ENCODE measurements at regions not wholly inside any gene's neighbourhood (a gene's known extent, or its start where the extent isn't known, plus 50 kb on each side); places are given as distances from the start of the nearest gene placed in this dataset.
"Not testable (repeated sequence)": the region's sequence is repeated elsewhere in the genome, so short reads cannot be mapped to it uniquely, and the experiment has no call there.

- Histone ChIP-seq H4K20me1 (ENCODE audit: insufficient read depth, low read length) (no peaks in the 10 kb centered on the region), H3K9me3 (ENCODE audit: low read depth, low read length) (peaks cover 3% of the 10 kb centered on the region), H3K4me1 (ENCODE audit: insufficient read depth, low read length) (no peaks in the 10 kb centered on the region), H3K79me2 (ENCODE audit: insufficient read depth, low read length) (no peaks in the 10 kb centered on the region), H3K36me3 (ENCODE audit: insufficient read depth, low read length) (no peaks in the 10 kb centered on the region), H3K27me3 (ENCODE audit: insufficient read depth, low read length) (no peaks in the 10 kb centered on the region), H3K4me3 (ENCODE audit: insufficient read depth, low read length) (no peak overlapping the region), H2AFZ (ENCODE audit: low read length) (no peak overlapping the region), H3K4me2 (ENCODE audit: insufficient read depth, low read length) (no peak overlapping the region), H3K27ac (ENCODE audit: low read depth, low read length) (no peak overlapping the region)
- TF ChIP-seq CTCF (IDR thresholded peaks at IDR 0.05; ENCODE audit: extremely low read depth, low read depth, low read length) = no peak
- no peak for DNase-seq (ENCODE audit: insufficient read length, low spot score, missing footprints)
Observed at GRCh38 chr5:85458319-85458718, 1073.6 kb upstream of the EDIL3 start.

- no peaks in the 10 kb centered on the region for H3K79me2 ChIP-seq (ENCODE audit: insufficient read depth, low read length)
- peaks cover 3% of the 10 kb centered on the region for H3K9me3 ChIP-seq (ENCODE audit: low read depth, low read length)
- no peaks in the 10 kb centered on the region for H3K4me1 ChIP-seq (ENCODE audit: insufficient read depth, low read length)
- no peak overlapping the region for H2AFZ ChIP-seq (ENCODE audit: low read length)
- no peak overlapping the region for H3K4me2 ChIP-seq (ENCODE audit: insufficient read depth, low read length)
- no peak overlapping the region for H3K27ac ChIP-seq (ENCODE audit: low read depth, low read length)
- no peaks in the 10 kb centered on the region for H4K20me1 ChIP-seq (ENCODE audit: insufficient read depth, low read length)
- no peak for TF ChIP-seq CTCF (IDR thresholded peaks at IDR 0.05; ENCODE audit: extremely low read depth, low read depth, low read length)
- H3K4me3 ChIP-seq (ENCODE audit: insufficient read depth, low read length) = no peak overlapping the region
- no peak for DNase-seq (ENCODE audit: insufficient read length, low spot score, missing footprints)
- no peaks in the 10 kb centered on the region for H3K27me3 ChIP-seq (ENCODE audit: insufficient read depth, low read length)
- H3K36me3 ChIP-seq (ENCODE audit: insufficient read depth, low read length) = no peaks in the 10 kb centered on the region
Observed at GRCh38 chr5:85462957-85463356, 1078.3 kb upstream of the EDIL3 start.

- H3K36me3 ChIP-seq (ENCODE audit: insufficient read depth, low read length) = no peaks in the 10 kb centered on the region
- no peak for TF ChIP-seq CTCF (IDR thresholded peaks at IDR 0.05; ENCODE audit: extremely low read depth, low read depth, low read length)
- H3K9me3 ChIP-seq (ENCODE audit: low read depth, low read length) = no peaks in the 10 kb centered on the region
- H3K4me2 ChIP-seq (ENCODE audit: insufficient read depth, low read length) = no peak overlapping the region
- H3K79me2 ChIP-seq (ENCODE audit: insufficient read depth, low read length) = no peaks in the 10 kb centered on the region
- H3K4me3 ChIP-seq (ENCODE audit: insufficient read depth, low read length) = no peak overlapping the region
- no peaks in the 10 kb centered on the region for H3K27me3 ChIP-seq (ENCODE audit: insufficient read depth, low read length)
- H3K27ac ChIP-seq (ENCODE audit: low read depth, low read length) = no peak overlapping the region
- H3K4me1 ChIP-seq (ENCODE audit: insufficient read depth, low read length) = no peaks in the 10 kb centered on the region
- no peak overlapping the region for H2AFZ ChIP-seq (ENCODE audit: low read length)
- no peaks in the 10 kb centered on the region for H4K20me1 ChIP-seq (ENCODE audit: insufficient read depth, low read length)
- DNase-seq (ENCODE audit: insufficient read length, low spot score, missing footprints) = no peak
Observed at GRCh38 chr5:85466423-85466822, 1081.7 kb upstream of the EDIL3 start.

- DNase-seq (ENCODE audit: insufficient read length, low spot score, missing footprints) = no peak
- no peaks in the 10 kb centered on the region for H3K27me3 ChIP-seq (ENCODE audit: insufficient read depth, low read length)
- H3K9me3 ChIP-seq (ENCODE audit: low read depth, low read length) = no peaks in the 10 kb centered on the region
- no peak overlapping the region for H3K4me3 ChIP-seq (ENCODE audit: insufficient read depth, low read length)
- no peak overlapping the region for H2AFZ ChIP-seq (ENCODE audit: low read length)
- H3K27ac ChIP-seq (ENCODE audit: low read depth, low read length) = no peak overlapping the region
- no peaks in the 10 kb centered on the region for H3K36me3 ChIP-seq (ENCODE audit: insufficient read depth, low read length)
- no peaks in the 10 kb centered on the region for H4K20me1 ChIP-seq (ENCODE audit: insufficient read depth, low read length)
- H3K4me1 ChIP-seq (ENCODE audit: insufficient read depth, low read length) = no peaks in the 10 kb centered on the region
- no peak overlapping the region for H3K4me2 ChIP-seq (ENCODE audit: insufficient read depth, low read length)
- no peaks in the 10 kb centered on the region for H3K79me2 ChIP-seq (ENCODE audit: insufficient read depth, low read length)
- no peak for TF ChIP-seq CTCF (IDR thresholded peaks at IDR 0.05; ENCODE audit: extremely low read depth, low read depth, low read length)
Observed at GRCh38 chr5:85472749-85473148, 1088.1 kb upstream of the EDIL3 start.

- H3K27ac ChIP-seq (ENCODE audit: low read depth, low read length); H3K4me3 ChIP-seq (ENCODE audit: insufficient read depth, low read length); H3K4me1 ChIP-seq (ENCODE audit: insufficient read depth, low read length); H3K4me2 ChIP-seq (ENCODE audit: insufficient read depth, low read length); H2AFZ ChIP-seq (ENCODE audit: low read length); H3K9me3 ChIP-seq (ENCODE audit: low read depth, low read length); H3K36me3 ChIP-seq (ENCODE audit: insufficient read depth, low read length); H3K27me3 ChIP-seq (ENCODE audit: insufficient read depth, low read length); H4K20me1 ChIP-seq (ENCODE audit: insufficient read depth, low read length); DNase-seq (ENCODE audit: insufficient read length, low spot score, missing footprints); H3K79me2 ChIP-seq (ENCODE audit: insufficient read depth, low read length): not testable (repeated sequence)
Observed at GRCh38 chr5:85475151-85475550, 1090.5 kb upstream of the EDIL3 start.
